Adipocyte (in vitro differentiated cells): ENCODE measurements at regions not wholly inside any gene's neighbourhood (a gene's known extent, or its start where the extent isn't known, plus 50 kb on each side); places are given as distances from the start of the nearest gene placed in this dataset.

Experiments
- DNase-seq: peaks from one replicate; pipeline ENCODE4 v3.0.0-alpha.2; 2015; ENCODE audit warnings: low read depth
- H3K27me3 ChIP-seq: replicated peaks from 2 replicates; pipeline ENCODE4 v1.7.0; 2013; ENCODE audit warnings: mild to moderate bottlenecking, low read length, moderate library complexity; ENCODE audit not compliant: control insufficient read depth, insufficient read depth
- H3K36me3 ChIP-seq: 2 replicates; pipeline ENCODE4 v1.7.0; 2013; ENCODE audit warnings: low read length, mild to moderate bottlenecking, moderate library complexity; ENCODE audit not compliant: control insufficient read depth, insufficient read depth, severe bottlenecking
- H3K4me1 ChIP-seq: 2 replicates; pipeline ENCODE4 v1.7.0; 2013; ENCODE audit warnings: mild to moderate bottlenecking, low read length, moderate library complexity; ENCODE audit not compliant: control insufficient read depth, insufficient read depth
- H3K4me3 ChIP-seq: 2 replicates; pipeline ENCODE4 v1.7.0; 2013; ENCODE audit warnings: mild to moderate bottlenecking, low read length, moderate library complexity
- H3K9ac ChIP-seq: 2 replicates; pipeline ENCODE4 v1.7.0; 2013; ENCODE audit warnings: mild to moderate bottlenecking, low read length, moderate library complexity
- H3K9me3 ChIP-seq: 2 replicates; pipeline ENCODE4 v1.7.0; 2013; ENCODE audit warnings: mild to moderate bottlenecking, low read length, moderate library complexity; ENCODE audit not compliant: control insufficient read depth

GRCh38 chr3:188975600-188976314 lies 196.0 kb upstream of the TPRG1 start:
- Histone ChIP-seq H3K4me3 (peak overlapping the region; percentile 49), H3K9me3 (no peaks in the 10 kb centered on the region), H3K9ac (no peak overlapping the region), H3K4me1 (peaks cover 46% of the 10 kb centered on the region), H3K36me3 (no peaks in the 10 kb centered on the region), H3K27me3 (no peaks in the 10 kb centered on the region)
- DNase-seq: no peak

GRCh38 chr3:188976407-188976806 lies 195.4 kb upstream of the TPRG1 start:
- DNase-seq: no peak
- Histone ChIP-seq H3K9ac (no peak overlapping the region), H3K27me3 (no peaks in the 10 kb centered on the region), H3K4me3 (no peak overlapping the region), H3K4me1 (peaks cover 46% of the 10 kb centered on the region), H3K36me3 (no peaks in the 10 kb centered on the region), H3K9me3 (no peaks in the 10 kb centered on the region)

GRCh38 chr3:188978421-188979171 lies 193.2 kb upstream of the TPRG1 start:
- H3K4me3 ChIP-seq: peak overlapping the region; percentile 5
- DNase-seq: peak; percentile 46
- no peaks in the 10 kb centered on the region for H3K36me3 ChIP-seq
- H3K9me3 ChIP-seq: no peaks in the 10 kb centered on the region
- H3K9ac ChIP-seq: peak overlapping the region; percentile 46
- H3K4me1 ChIP-seq: peaks cover 46% of the 10 kb centered on the region
- H3K27me3 ChIP-seq: no peaks in the 10 kb centered on the region

GRCh38 chr3:188979248-188979647 lies 192.5 kb upstream of the TPRG1 start:
- no peak for DNase-seq

GRCh38 chr3:188979669-188980310 lies 192.0 kb upstream of the TPRG1 start:
- Histone ChIP-seq H3K4me1 (peaks cover 36% of the 10 kb centered on the region), H3K9me3 (no peaks in the 10 kb centered on the region), H3K27me3 (no peaks in the 10 kb centered on the region), H3K9ac (peak overlapping the region; percentile 46), H3K36me3 (no peaks in the 10 kb centered on the region), H3K4me3 (no peak overlapping the region)
- DNase-seq: no peak

More at GRCh38 chr3:188979248-188979647, 192.5 kb upstream of the TPRG1 start:
- peaks cover 41% of the 10 kb centered on the region for H3K4me1 ChIP-seq
- no peaks in the 10 kb centered on the region for H3K36me3 ChIP-seq
- H3K27me3 ChIP-seq: no peaks in the 10 kb centered on the region
- peak overlapping the region; percentile 46 for H3K9ac ChIP-seq
- peak overlapping the region; percentile 5 for H3K4me3 ChIP-seq
- no peaks in the 10 kb centered on the region for H3K9me3 ChIP-seq

- Histone ChIP-seq H3K27me3 (no peaks in the 10 kb centered on the region), H3K36me3 (no peaks in the 10 kb centered on the region), H3K9me3 (peaks cover 6% of the 10 kb centered on the region), H3K4me1 (no peaks in the 10 kb centered on the region), H3K9ac (no peak overlapping the region), H3K4me3 (no peak overlapping the region)
- DNase-seq: no peak
These were observed 178.6 kb upstream of the TPRG1 start for GRCh38 chr3:188993181-188993580.

GRCh38 chr3:189001559-189001958 lies 170.2 kb upstream of the TPRG1 start:
- Histone ChIP-seq H3K4me3 (no peak overlapping the region), H3K4me1 (peaks cover 6% of the 10 kb centered on the region), H3K9ac (no peak overlapping the region), H3K27me3 (no peaks in the 10 kb centered on the region), H3K36me3 (peaks cover 6% of the 10 kb centered on the region), H3K9me3 (no peaks in the 10 kb centered on the region)
- peak; percentile 22 for DNase-seq

GRCh38 chr3:189003410-189003809 lies 168.4 kb upstream of the TPRG1 start:
- peaks cover 6% of the 10 kb centered on the region for H3K36me3 ChIP-seq

GRCh38 chr3:189013224-189013888 lies 158.4 kb upstream of the TPRG1 start:
- no peak for DNase-seq
- H3K27me3 ChIP-seq: no peaks in the 10 kb centered on the region

More at GRCh38 chr3:189003410-189003809, 168.4 kb upstream of the TPRG1 start:
- Histone ChIP-seq H3K4me3 (no peak overlapping the region), H3K9me3 (no peaks in the 10 kb centered on the region), H3K4me1 (peaks cover 6% of the 10 kb centered on the region), H3K27me3 (no peaks in the 10 kb centered on the region), H3K9ac (no peak overlapping the region)
- DNase-seq: no peak

GRCh38 chr3:189014526-189014925 lies 157.2 kb upstream of the TPRG1 start:
- DNase-seq: no peak
- Histone ChIP-seq H3K4me3 (no peak overlapping the region), H3K4me1 (no peaks in the 10 kb centered on the region), H3K27me3 (no peaks in the 10 kb centered on the region), H3K9ac (no peak overlapping the region), H3K9me3 (peaks cover 4% of the 10 kb centered on the region), H3K36me3 (no peaks in the 10 kb centered on the region)

More at GRCh38 chr3:189013224-189013888, 158.4 kb upstream of the TPRG1 start:
- Histone ChIP-seq H3K4me3 (no peak overlapping the region), H3K9ac (no peak overlapping the region), H3K4me1 (no peaks in the 10 kb centered on the region), H3K9me3 (peaks cover 4% of the 10 kb centered on the region), H3K36me3 (no peaks in the 10 kb centered on the region)
